ENCODE measurements at regions not wholly inside any gene's neighbourhood (a gene's known extent, or its start where the extent isn't known, plus 50 kb on each side); places are given as distances from the start of the nearest gene placed in this dataset.

DNA sequence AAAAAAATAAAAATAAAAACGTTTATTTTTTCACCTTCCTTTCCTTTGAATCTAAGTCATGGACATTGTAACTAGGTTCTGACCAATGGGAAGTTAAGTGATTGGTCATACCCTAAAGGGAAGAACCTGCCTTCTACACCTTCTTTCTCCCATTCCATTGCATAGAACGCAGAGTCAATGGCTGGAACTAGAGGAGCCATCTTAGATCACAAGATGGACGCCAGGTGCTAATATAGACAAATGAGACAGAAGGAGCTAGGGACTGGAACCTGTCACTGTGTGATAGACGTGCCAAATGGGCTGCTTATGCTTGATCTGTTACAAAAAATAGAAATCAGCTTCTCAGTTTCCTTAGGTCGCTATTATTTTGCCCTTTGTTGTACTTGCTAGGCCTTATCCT lies 606.6 kb downstream of the MED13L start:
- no peak for TF ChIP-seq POLR2A (IDR thresholded peaks at IDR 0.05; ENCODE audit: low read length)
- TF ChIP-seq GATA1 (IDR thresholded peaks at IDR 0.05; ENCODE audit: low read depth, low read length): no peak
- DNase-seq: no peak

DNA sequence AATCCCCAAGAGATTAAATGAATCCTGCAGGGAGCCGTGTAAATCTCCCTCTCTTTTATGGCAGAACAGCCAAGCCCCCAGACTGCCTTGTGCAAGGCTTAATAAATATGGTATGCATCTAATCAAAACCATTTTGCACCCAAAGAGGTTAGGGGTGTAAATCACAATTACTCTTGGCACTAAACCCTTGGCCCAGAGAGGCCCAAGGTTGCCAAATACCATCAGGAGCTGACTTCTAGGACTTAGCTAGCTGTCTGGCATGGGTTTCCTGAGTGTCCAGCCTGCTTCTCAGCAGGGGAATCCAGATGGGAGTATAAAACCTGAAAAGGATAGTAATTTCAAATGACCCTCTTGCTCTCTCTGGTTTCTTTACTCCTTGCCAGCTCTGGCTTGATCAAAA lies 610.4 kb downstream of the MED13L start:
- no peak for TF ChIP-seq GATA1 (IDR thresholded peaks at IDR 0.05; ENCODE audit: low read depth, low read length)
- no peak for TF ChIP-seq POLR2A (IDR thresholded peaks at IDR 0.05; ENCODE audit: low read length)
- no peak for DNase-seq

- DNase-seq: no peak
- TF ChIP-seq GATA1 (IDR thresholded peaks at IDR 0.05; ENCODE audit: low read depth, low read length) (no peak), POLR2A (IDR thresholded peaks at IDR 0.05; ENCODE audit: low read length) (no peak)
These were observed 611.3 kb downstream of the MED13L start for GRCh38 chr12:115666168-115666567.

DNA sequence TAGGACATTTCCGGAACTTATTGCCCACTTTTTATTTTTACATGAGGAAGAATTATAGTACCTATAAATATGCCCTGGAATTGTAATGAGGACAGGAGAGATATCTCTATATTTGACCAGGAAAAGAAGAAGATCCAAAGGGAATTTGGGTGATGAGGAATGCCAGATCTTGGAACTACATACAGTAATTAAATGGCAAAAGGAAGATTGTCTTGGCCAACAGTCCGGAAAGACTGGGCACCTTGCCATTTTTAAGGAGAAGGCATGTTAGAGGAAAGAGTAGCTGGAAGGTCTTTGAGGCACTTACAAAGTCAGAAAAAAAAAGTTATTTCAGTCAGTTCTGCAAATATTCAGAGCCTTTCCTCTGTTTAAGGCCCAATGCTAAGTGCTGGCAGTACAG lies 616.4 kb downstream of the MED13L start:
- DNase-seq: no peak
- TF ChIP-seq GATA1 (IDR thresholded peaks at IDR 0.05; ENCODE audit: low read depth, low read length) (no peak), POLR2A (IDR thresholded peaks at IDR 0.05; ENCODE audit: low read length) (no peak)

DNA sequence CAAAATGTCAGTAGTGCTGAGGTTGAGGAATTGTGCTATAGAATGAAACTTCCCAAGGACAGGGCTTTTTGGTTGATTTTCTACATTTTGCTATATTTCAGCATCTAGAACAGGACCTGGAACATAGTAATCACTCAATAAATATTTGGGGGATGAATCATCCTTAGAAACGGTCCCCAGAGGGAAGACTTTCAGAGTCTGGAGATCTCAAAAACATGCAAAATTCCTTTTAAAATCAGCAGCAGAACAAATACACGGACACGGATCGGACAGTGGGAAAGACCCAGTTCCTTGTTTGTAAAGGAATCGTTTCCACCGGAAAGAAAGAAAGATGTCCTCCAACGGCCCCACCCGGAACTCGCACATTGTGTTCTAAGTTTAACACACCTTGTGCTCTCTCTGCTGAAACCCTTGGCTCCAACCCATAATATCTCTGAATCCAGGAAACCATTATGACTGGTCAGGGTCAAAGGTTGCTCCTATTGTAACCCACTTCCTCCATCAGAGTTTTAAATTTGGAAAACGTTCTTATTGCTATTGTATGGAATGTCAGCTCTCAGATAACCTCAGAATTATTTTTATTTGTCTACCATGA lies 617.2 kb downstream of the MED13L start:
- no peak for DNase-seq
- TF ChIP-seq GATA1 (IDR thresholded peaks at IDR 0.05; ENCODE audit: low read depth, low read length) (no peak), POLR2A (IDR thresholded peaks at IDR 0.05; ENCODE audit: low read length) (no peak)

GRCh38 chr12:115659422-115659821 lies 618.1 kb downstream of the MED13L start:
- no peak for TF ChIP-seq GATA1 (IDR thresholded peaks at IDR 0.05; ENCODE audit: low read depth, low read length)
- no peak for TF ChIP-seq POLR2A (IDR thresholded peaks at IDR 0.05; ENCODE audit: low read length)

GRCh38 chr12:115657081-115658013 lies 620.1 kb downstream of the MED13L start:
- TF ChIP-seq POLR2A (IDR thresholded peaks at IDR 0.05; ENCODE audit: low read length): no peak
- no peak for TF ChIP-seq GATA1 (IDR thresholded peaks at IDR 0.05; ENCODE audit: low read depth, low read length)

More at GRCh38 chr12:115659422-115659821, 618.1 kb downstream of the MED13L start:
- no peak for DNase-seq

DNA sequence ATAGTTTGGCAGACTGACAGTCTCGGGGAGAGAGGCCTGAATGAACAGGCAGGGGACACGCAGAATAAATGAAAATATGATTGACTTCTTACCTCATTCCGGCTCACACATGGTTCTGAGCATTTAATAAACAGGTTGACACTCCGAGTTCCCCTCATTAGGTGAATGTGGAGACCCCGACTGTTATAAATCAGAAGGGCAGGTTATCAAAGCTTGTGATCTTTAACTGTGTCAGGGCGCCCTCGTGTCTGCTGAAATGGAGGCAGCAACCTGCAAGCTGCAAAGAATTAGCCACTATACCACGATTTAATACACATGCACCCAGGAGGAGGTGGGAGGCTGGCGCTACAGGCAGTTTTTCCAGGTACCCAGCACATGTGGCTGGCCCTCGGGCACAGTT lies 627.5 kb downstream of the MED13L start:
- TF ChIP-seq GATA1 (IDR thresholded peaks at IDR 0.05; ENCODE audit: low read depth, low read length) (no peak), POLR2A (IDR thresholded peaks at IDR 0.05; ENCODE audit: low read length) (no peak)
- DNase-seq: no peak

More at GRCh38 chr12:115657081-115658013, 620.1 kb downstream of the MED13L start:
- no peak for DNase-seq

DNA sequence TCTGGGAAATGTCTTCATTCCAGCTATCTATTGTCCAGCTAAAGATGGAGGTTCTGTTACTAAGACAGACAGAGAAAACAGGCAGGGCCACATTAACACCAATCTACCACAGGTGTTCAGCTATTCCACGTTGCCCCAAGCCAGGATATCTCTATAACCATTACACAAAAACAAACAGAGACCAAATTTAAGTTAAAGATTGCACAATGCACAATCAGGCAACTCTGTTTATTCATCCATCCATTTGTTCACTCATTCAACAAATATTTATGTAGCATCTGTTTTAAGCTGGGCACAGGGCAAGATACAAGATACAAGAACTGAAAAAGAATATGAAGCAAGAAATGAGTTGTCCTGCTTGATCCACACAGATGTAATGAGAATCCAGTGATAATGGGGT lies 629.0 kb downstream of the MED13L start:
- TF ChIP-seq POLR2A (IDR thresholded peaks at IDR 0.05; ENCODE audit: low read length) (no peak), GATA1 (IDR thresholded peaks at IDR 0.05; ENCODE audit: low read depth, low read length) (no peak)
- DNase-seq: no peak

DNA sequence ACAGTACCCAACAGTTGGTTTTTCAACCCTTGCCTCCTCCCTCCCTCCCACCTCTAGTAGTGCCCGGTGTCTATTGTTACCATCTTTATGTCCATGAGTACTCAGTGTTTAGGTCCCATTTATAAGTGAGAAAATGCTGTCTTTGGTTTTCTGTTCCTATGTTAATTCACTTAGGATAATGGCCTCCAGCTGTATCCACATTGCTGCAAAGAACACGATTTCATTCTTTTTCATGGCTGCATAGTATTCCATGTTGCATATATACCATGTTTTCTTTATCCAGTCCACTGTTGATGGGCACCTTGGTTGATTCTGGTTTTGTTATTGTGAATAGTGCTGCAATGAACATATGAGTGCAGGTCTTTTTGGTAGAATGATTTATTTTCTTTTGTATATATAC lies 631.3 kb downstream of the MED13L start:
- TF ChIP-seq GATA1 (IDR thresholded peaks at IDR 0.05; ENCODE audit: low read depth, low read length) (no peak), POLR2A (IDR thresholded peaks at IDR 0.05; ENCODE audit: low read length) (no peak)
- no peak for DNase-seq

DNA sequence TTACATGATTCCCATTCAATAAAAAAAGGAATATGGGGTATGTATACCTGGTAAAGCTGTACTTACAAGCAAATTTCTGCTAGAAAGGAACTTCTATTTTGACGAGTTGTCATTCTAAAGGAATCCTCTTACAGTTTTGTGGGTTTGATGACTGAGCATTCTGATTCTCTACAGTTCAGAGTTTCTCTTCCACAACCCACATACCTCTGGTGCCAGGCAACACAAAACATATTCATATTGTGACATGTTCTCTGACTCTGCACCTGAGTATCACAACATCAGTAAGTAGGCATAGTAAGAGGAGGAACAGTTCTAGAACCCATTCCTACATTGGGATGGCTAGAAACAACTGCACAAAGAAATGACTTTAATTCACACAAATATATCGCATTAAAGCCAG lies 636.6 kb downstream of the MED13L start:
- DNase-seq: no peak
- no peak for TF ChIP-seq POLR2A (IDR thresholded peaks at IDR 0.05; ENCODE audit: low read length)

- DNase-seq: no peak
- TF ChIP-seq POLR2A (IDR thresholded peaks at IDR 0.05; ENCODE audit: low read length) (no peak), GATA1 (IDR thresholded peaks at IDR 0.05; ENCODE audit: low read depth, low read length) (no peak)
These were observed 637.9 kb downstream of the MED13L start for GRCh38 chr12:115639648-115640012.

GRCh38 chr12:115638733-115639647 lies 638.5 kb downstream of the MED13L start:
- DNase-seq: no peak
- TF ChIP-seq GATA1 (IDR thresholded peaks at IDR 0.05; ENCODE audit: low read depth, low read length) (no peak), POLR2A (IDR thresholded peaks at IDR 0.05; ENCODE audit: low read length) (no peak)

DNA sequence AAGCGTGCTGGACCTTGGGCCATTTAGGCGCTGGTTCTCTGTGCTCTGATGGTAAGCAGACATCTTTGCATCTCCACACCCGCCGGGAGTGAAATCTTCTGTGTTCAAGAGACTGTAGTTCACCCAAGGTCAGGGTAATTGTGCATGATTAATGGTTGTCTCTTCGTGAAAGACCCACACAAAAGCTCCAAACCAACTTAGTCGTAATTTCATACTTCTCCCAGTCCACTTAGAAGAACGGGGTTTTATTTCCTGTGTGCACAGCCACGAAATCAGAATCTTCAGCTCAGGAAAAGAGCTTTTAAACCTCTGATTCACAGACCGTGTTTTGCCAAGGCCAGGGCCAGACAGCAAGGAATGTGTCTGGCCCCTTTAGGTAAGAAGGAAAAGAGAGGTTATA lies 640.9 kb downstream of the MED13L start:
- no peak for DNase-seq
- TF ChIP-seq GATA1 (IDR thresholded peaks at IDR 0.05; ENCODE audit: low read depth, low read length): no peak
- TF ChIP-seq POLR2A (IDR thresholded peaks at IDR 0.05; ENCODE audit: low read length): no peak

Measured in erythroblast (primary cell).